ENCODE measurements at regions not wholly inside any gene's neighbourhood (a gene's known extent, or its start where the extent isn't known, plus 50 kb on each side); places are given as distances from the start of the nearest gene placed in this dataset.

- TF ChIP-seq ATF3 (IDR thresholded peaks at IDR 0.05) = no peak
- TF ChIP-seq CTCF (IDR thresholded peaks at IDR 0.05; ENCODE audit: low read depth, low read length, missing input control) = no peak
- TF ChIP-seq GABPA (IDR thresholded peaks at IDR 0.05 in 1 of 2, conservative IDR thresholded peaks at IDR 0.05 in 1 of 2) = no peak
- TF ChIP-seq, protein P1, sequence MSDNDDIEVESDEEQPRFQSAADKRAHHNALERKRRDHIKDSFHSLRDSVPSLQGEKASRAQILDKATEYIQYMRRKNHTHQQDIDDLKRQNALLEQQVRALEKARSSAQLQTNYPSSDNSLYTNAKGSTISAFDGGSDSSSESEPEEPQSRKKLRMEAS (IDR thresholded peaks at IDR 0.05) = no peak
- TF ChIP-seq TAF1 (conservative IDR thresholded peaks at IDR 0.05) = no peak
- no peak for TF ChIP-seq YY1 (IDR thresholded peaks at IDR 0.05)
- TF ChIP-seq RAD21 (IDR thresholded peaks at IDR 0.05) = no peak
- no peak for TF ChIP-seq FOXA1 (IDR thresholded peaks at IDR 0.05)
- TF ChIP-seq REST (IDR thresholded peaks at IDR 0.05) = no peak
- TF ChIP-seq FOXA2 (IDR thresholded peaks at IDR 0.05) = no peak
Measured at GRCh38 chr20:24317224-24317623, 152.2 kb upstream of the SYNDIG1 start.
